Ishikawa (cell line): ENCODE measurements at regions not wholly inside any gene's neighbourhood (a gene's known extent, or its start where the extent isn't known, plus 50 kb on each side); places are given as distances from the start of the nearest gene placed in this dataset.

Experiments
- CEBPB ChIP-seq: IDR thresholded peaks from 2 replicates; pipeline ENCODE4 v1.6.1; 2012
- CREB1 ChIP-seq: IDR thresholded peaks from 2 replicates; pipeline ENCODE4 v1.6.1; 2012; ENCODE audit warnings: low read depth
- EGR1 ChIP-seq: IDR thresholded peaks from 2 replicates; pipeline ENCODE4 v1.6.1; 2012
- EP300 ChIP-seq: IDR thresholded peaks from 2 replicates; pipeline ENCODE4 v1.6.1; 2012; ENCODE audit warnings: borderline replicate concordance
- FOXM1 ChIP-seq: IDR thresholded peaks from 2 replicates; pipeline ENCODE4 v1.6.1; 2012; ENCODE audit warnings: low read depth, borderline replicate concordance
- NFIC ChIP-seq: IDR thresholded peaks from 2 replicates; pipeline ENCODE4 v1.6.1; 2012
- RAD21 ChIP-seq: IDR thresholded peaks from 2 replicates; pipeline ENCODE4 v1.6.1; 2012; ENCODE audit warnings: low read depth
- TAF1 ChIP-seq: IDR thresholded peaks from 2 replicates; pipeline ENCODE4 v1.6.1; 2012; ENCODE audit warnings: low read depth, mild to moderate bottlenecking
- TCF12 ChIP-seq: IDR thresholded peaks from 2 replicates; pipeline ENCODE4 v1.6.1; 2012; ENCODE audit warnings: low read depth
- TEAD4 ChIP-seq: IDR thresholded peaks from 2 replicates; pipeline ENCODE4 v1.6.1; 2012
- YY1 ChIP-seq: IDR thresholded peaks from 2 replicates; pipeline ENCODE4 v1.6.1; 2012; ENCODE audit warnings: low read depth
- ZBTB7A ChIP-seq: IDR thresholded peaks from 2 replicates; pipeline ENCODE4 v1.6.1; 2012; ENCODE audit warnings: low read depth
- TF ChIP-seq, protein P1 (sequence below): IDR thresholded peaks from 2 replicates; pipeline ENCODE4 v1.6.1; 2012
- TF ChIP-seq, protein P2 (sequence below): IDR thresholded peaks from 2 replicates; pipeline ENCODE4 v1.6.1; 2012
- TF ChIP-seq, protein P3 (sequence below): IDR thresholded peaks from 2 replicates; pipeline ENCODE4 v1.6.1; 2012; ENCODE audit warnings: low read depth, mild to moderate bottlenecking

DNA sequence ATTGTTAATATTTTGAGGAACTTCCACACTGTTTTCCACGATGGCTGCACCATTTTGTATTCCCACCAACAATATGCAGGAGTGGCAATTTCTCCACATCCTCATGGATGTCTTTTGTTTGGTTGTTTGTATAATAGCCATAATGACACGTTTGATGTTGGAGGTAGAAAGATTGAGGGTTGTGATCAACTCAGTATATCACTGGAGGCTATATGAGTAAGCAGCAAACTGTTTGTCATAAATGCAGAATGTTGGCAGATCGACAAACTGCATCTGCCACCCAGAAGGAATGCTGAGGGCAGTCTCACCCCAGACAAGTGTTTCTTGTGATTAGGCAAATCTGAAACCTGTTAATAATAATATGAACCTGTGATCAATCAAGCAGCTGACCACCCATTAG, 243.9 kb upstream of the WDFY3 start:
- TF ChIP-seq EGR1, result no peak
- TF ChIP-seq NFIC, result no peak
- no peak for TF ChIP-seq TAF1
- TF ChIP-seq, protein P1, sequence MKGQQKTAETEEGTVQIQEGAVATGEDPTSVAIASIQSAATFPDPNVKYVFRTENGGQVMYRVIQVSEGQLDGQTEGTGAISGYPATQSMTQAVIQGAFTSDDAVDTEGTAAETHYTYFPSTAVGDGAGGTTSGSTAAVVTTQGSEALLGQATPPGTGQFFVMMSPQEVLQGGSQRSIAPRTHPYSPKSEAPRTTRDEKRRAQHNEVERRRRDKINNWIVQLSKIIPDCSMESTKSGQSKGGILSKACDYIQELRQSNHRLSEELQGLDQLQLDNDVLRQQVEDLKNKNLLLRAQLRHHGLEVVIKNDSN, result no peak
- TF ChIP-seq CREB1, result no peak
- no peak for TF ChIP-seq TEAD4
- no peak for TF ChIP-seq YY1

DNA sequence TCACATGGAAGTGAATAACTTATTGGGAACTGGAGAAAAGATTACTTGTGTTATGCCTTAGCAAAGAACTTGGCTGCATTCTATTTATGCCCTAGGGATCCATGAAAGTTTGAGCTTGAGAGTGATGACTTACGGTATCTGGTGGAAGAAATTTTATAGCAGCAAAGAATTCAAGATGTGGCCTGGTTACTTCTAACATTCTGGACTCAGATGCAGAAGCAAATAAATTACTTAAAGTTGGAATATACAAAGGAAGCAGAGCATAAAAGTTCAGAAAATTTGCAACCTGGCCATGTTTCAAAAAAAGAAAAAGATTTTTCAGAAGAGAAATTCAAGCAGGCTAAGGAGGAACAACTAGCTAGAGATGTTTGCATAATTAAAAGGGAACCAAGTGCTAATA, 252.3 kb upstream of the WDFY3 start:
- TF ChIP-seq, protein P2, sequence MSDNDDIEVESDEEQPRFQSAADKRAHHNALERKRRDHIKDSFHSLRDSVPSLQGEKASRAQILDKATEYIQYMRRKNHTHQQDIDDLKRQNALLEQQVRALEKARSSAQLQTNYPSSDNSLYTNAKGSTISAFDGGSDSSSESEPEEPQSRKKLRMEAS, result no peak
- TF ChIP-seq EGR1 (no peak), YY1 (no peak), EP300 (no peak), CEBPB (no peak), TCF12 (no peak), NFIC (no peak)

DNA sequence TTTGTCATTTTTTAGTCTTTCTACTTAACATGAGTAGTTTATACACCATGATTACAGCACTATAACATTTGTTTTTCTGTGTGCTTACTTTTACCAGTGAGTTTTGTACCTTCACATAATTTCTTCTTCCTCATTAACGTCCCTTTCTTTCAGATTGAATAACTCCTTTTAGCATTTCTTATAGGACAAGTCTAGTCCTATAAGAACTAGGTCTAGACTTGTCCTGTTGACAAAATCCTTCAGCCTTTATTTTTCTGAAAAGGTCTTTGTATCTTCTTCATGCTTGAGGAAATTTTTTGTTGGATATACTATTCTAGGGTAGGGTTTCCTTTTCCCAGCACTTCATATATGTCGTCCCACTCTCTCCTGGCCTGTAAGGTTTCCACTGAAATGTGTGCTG, 253.3 kb upstream of the ARHGAP24 start:
- TF ChIP-seq, protein P2, result no peak
- no peak for TF ChIP-seq TAF1
- no peak for TF ChIP-seq EP300
- no peak for TF ChIP-seq NFIC
- TF ChIP-seq TCF12, result no peak
- no peak for TF ChIP-seq EGR1
- TF ChIP-seq TEAD4, result no peak
- TF ChIP-seq RAD21, result no peak
- TF ChIP-seq CREB1, result no peak
- TF ChIP-seq, protein P3, sequence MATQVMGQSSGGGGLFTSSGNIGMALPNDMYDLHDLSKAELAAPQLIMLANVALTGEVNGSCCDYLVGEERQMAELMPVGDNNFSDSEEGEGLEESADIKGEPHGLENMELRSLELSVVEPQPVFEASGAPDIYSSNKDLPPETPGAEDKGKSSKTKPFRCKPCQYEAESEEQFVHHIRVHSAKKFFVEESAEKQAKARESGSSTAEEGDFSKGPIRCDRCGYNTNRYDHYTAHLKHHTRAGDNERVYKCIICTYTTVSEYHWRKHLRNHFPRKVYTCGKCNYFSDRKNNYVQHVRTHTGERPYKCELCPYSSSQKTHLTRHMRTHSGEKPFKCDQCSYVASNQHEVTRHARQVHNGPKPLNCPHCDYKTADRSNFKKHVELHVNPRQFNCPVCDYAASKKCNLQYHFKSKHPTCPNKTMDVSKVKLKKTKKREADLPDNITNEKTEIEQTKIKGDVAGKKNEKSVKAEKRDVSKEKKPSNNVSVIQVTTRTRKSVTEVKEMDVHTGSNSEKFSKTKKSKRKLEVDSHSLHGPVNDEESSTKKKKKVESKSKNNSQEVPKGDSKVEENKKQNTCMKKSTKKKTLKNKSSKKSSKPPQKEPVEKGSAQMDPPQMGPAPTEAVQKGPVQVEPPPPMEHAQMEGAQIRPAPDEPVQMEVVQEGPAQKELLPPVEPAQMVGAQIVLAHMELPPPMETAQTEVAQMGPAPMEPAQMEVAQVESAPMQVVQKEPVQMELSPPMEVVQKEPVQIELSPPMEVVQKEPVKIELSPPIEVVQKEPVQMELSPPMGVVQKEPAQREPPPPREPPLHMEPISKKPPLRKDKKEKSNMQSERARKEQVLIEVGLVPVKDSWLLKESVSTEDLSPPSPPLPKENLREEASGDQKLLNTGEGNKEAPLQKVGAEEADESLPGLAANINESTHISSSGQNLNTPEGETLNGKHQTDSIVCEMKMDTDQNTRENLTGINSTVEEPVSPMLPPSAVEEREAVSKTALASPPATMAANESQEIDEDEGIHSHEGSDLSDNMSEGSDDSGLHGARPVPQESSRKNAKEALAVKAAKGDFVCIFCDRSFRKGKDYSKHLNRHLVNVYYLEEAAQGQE, result no peak
- TF ChIP-seq, protein P1, result no peak
- TF ChIP-seq FOXM1, result no peak

DNA sequence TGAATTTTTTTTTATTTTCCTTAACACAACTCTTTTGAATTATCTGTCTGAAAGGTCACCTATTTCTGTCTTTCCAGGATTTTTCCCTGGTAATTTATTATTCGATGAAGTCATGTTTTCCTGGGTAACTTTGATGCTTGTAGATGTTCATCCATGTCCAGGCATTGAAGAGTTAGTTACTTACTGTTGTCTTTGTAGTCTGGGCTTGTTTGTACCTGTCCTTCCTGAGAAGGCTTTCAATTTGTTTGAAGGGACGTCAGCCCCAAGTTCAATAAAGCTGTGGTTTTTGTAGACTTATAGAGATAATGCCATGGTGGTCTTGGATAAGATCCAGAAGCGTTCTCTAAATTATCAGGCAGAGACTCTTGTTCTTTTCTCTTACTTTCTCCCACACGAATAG, 252.4 kb upstream of the ARHGAP24 start:
- TF ChIP-seq ZBTB7A, result no peak
- TF ChIP-seq, protein P2, result no peak
- TF ChIP-seq, protein P3, result no peak
- no peak for TF ChIP-seq TEAD4
- TF ChIP-seq CREB1, result no peak
- TF ChIP-seq CEBPB, result no peak
- no peak for TF ChIP-seq EP300
- TF ChIP-seq YY1, result no peak
- TF ChIP-seq TCF12, result no peak
- TF ChIP-seq TAF1, result no peak
- no peak for TF ChIP-seq FOXM1
- TF ChIP-seq NFIC, result no peak
- TF ChIP-seq, protein P1, result no peak
- no peak for TF ChIP-seq EGR1
- no peak for TF ChIP-seq RAD21

DNA sequence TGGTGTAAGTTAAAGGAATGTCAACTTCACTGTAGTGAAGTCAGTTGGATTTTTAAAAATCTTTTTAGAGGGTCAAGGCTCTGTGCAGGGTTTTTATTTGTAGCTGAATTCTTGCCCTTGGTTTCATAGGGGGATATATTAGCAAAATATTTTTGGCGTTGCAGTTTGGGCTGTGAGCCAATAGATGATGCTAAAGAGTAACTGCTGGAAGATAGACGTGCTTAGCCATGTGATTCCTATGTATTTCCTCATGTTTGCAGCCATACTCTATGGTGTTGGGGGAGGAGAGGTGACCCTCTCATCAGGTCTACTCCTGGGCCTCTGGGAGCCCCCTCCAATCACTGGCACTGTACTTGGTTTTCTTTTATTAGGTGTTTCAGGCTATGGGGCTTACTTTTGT, 246.7 kb upstream of the ARHGAP24 start:
- no peak for TF ChIP-seq FOXM1
- TF ChIP-seq CREB1, result no peak
- no peak for TF ChIP-seq TAF1

DNA sequence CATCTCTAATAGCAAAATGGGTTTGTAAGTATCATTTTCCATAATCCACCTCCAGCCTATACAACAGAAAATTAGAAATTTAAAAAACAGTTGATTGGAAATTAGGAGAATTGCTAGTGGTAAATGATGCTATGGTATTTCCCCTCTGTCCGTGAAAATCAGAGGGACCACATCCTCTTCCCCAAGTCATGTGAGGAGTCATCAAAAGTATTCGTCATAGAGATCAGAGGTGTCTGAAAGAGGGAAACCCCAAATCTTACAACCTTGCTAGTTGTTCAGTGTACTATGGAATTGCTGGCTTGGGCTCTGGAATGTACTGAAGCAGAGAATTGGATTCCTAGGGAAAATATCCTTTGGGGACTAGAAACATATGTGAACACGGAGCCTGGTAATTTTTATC, 241.4 kb upstream of the ARHGAP24 start:
- TF ChIP-seq EP300 (no peak), YY1 (no peak), TAF1 (no peak), NFIC (no peak), EGR1 (no peak), ZBTB7A (no peak), CREB1 (no peak), CEBPB (no peak), TCF12 (no peak)
- TF ChIP-seq, protein P3, result no peak
